Activated T-helper 2 cell treated with anti-CD3 and anti-CD28 coated beads, Interferon-gamma antibody, Interleukin-2, Interleukin-4, amounts not matched to agents 10 μg/mL and 5 μg/mL and 100 μg/mL, durations not matched to agents 14 hours and 24 hours and 36 hours (primary cell): ENCODE measurements at regions not wholly inside any gene's neighbourhood (a gene's known extent, or its start where the extent isn't known, plus 50 kb on each side); places are given as distances from the start of the nearest gene placed in this dataset.
"Not testable (repeated sequence)": the region's sequence is repeated elsewhere in the genome, so short reads cannot be mapped to it uniquely, and the experiment has no call there.

Source experiments
- DNase-seq: peaks from one replicate; pipeline ENCODE4 v3.0.0; 2021; ENCODE audit warnings: low spot score
- H3K27ac Mint-ChIP-seq: one replicate; pipeline ENCODE4 v1.8.0; 2021; ENCODE audit warnings: mixed read lengths
- H3K27me3 Mint-ChIP-seq: one replicate; pipeline ENCODE4 v1.8.0; 2021; ENCODE audit warnings: low read depth, mixed read lengths
- H3K36me3 Mint-ChIP-seq: one replicate; pipeline ENCODE4 v1.8.0; 2021; ENCODE audit warnings: low read depth, mixed read lengths
- H3K4me1 Mint-ChIP-seq: one replicate; pipeline ENCODE4 v1.8.0; 2021; ENCODE audit warnings: low read depth, mixed read lengths
- H3K4me3 Mint-ChIP-seq: one replicate; pipeline ENCODE4 v1.8.0; 2021; ENCODE audit warnings: low read depth, mild to moderate bottlenecking, moderate library complexity, mixed read lengths
- H3K9me3 Mint-ChIP-seq: one replicate; pipeline ENCODE4 v1.8.0; 2021; ENCODE audit warnings: mixed read lengths
- intact Hi-C: fragments of 100-400 bp; cut with micrococcal nuclease; formaldehyde crosslinking; loops from one replicate; pipeline ENCODE4 v1.15.1; 2023

DNA sequence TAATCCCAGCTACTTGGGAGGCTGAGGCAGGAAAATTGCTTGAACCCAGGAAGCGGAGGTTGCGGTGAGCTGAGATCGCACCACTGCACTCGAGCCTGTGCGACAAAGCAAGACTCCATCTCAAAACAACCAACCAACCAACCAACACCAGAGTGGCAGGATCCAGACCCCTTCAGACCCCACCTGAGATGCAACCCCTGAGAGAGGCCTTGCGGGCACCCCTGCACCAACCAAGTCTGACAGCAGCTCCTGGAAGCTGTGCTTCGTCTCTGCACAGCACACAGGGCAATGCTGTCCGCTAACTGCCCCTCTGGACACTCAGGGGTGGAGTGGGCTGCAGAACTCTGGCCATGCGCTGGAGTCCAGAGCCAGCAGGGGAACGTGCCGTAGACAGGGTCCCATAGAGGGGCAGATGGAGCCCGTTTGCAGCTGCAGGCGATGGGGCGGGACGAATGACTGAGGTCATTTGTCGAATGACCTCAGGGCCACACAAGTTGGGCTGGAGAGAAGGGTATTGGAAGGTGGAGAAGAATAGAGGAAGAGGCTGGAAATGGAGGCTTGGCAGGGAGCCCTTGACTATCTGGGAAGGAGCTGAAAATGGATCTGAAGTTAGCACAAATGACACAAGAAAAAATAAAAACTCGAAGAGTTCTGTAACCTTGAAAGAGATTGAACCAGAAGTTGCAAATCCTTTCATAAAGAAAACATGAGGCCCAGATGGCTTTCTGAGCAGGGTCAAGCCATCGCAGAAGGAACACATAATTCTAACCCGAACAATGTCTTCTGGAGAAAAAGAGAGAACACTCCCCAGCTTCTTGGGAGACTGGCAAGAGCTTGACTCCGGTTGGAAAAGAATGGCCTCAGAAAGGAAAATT is 199.7 kb downstream of the CTTN start:
- no peak for DNase-seq
- peaks cover 4% of the 10 kb centered on the region for H3K27me3 Mint-ChIP-seq
- H3K9me3 Mint-ChIP-seq = no peaks in the 10 kb centered on the region
- H3K4me3 Mint-ChIP-seq = no peak overlapping the region
- no peaks in the 10 kb centered on the region for H3K36me3 Mint-ChIP-seq
- no peaks in the 10 kb centered on the region for H3K4me1 Mint-ChIP-seq
- intact Hi-C loops = no loop called here
- no peak overlapping the region for H3K27ac Mint-ChIP-seq

DNA sequence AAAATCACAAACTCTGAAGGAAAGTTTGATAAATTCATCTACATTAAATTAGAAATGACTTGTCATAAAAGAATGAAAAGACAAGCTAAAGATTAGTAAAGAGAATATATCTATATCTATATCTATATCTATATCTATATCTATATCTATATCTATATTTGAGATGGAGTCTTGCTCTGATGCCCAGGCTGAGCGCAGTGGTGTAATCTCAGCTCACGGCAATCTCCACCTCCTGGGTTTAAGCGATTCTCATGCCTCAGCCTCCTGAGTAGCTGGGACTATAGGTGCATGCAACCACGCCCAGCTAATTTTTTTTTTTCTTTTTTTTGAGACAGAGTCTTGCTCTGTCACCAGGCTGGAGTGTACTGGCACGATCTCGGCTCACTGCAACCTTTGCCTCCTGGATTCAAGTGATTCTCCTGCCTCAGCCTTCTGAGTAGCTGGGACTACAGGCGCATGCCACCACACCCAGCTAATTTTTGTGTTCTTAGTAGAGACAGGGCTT is 202.6 kb downstream of the CTTN start:
- H3K36me3 Mint-ChIP-seq, H3K4me3 Mint-ChIP-seq, H3K27me3 Mint-ChIP-seq, H3K4me1 Mint-ChIP-seq, H3K9me3 Mint-ChIP-seq, intact Hi-C loops, H3K27ac Mint-ChIP-seq, DNase-seq: not testable (repeated sequence)

DNA sequence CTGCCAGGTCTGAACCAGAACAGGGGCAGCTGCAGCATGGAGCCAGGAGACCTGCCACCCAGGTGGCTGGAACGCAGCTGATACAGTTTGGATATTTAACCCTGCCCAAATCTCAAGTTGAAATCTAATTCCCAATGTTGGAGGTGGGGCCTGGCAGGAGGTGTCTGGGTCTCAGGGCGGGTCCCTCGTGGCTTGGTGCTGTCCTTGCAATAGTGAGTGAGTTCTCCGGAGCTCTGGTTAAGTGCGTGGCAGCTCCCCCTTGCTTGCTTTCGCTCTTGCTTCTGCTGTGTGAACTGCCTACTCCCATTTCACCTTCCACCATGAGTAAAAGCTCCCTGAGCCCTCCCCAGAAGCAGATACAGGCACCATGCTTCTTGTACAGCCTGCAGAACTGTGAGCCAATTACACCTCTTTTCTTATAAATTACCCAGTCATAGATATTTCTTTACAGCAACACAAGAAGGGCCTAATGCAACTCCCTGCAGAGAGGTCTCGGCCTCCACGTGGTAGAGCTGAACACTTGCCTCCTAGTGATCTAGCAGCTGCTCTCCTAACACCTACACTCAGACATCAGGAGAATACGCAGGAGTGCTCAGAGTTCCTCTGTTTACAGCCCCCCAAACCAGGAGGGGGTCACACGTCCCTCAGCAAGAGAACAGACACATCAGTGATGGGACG is 203.7 kb downstream of the CTTN start:
- Mint-ChIP-seq H3K4me1 (no peaks in the 10 kb centered on the region), H3K27me3 (peaks cover 4% of the 10 kb centered on the region), H3K4me3 (no peak overlapping the region), H3K27ac (no peak overlapping the region), H3K9me3 (no peaks in the 10 kb centered on the region), H3K36me3 (no peaks in the 10 kb centered on the region)
- intact Hi-C loops = no loop called here
- DNase-seq = no peak

DNA sequence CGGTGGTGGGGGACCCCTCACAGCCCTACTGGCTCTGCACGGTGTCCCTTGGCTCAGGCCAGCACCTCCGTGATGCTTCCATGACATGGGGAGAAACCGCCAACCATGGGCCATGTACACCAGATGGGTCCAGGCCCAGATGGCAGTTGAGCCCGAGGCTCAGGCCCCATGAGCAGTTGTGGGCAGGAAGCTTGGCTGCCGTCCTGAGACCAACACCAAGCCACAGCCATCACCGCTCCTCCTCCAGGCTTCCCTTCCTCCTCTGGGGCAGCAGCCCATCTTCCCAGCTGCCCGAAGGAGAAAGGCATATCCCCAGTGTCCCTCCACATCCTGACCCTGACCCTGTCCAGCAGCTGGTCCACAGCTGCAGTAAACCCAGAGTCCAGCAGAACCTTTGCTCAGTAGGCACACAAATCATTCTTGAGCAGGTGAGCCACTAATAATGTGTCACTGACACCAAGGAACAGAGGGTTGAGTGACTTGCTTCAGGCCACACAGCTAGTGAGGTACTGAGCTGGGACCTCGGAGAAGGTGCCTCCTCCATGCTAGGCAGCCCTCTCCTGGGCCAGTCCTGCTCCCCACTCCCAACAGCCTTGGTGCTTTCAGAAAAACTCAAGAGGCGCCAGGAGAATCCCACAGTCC is 204.9 kb downstream of the CTTN start:
- no peaks in the 10 kb centered on the region for H3K4me1 Mint-ChIP-seq
- no peaks in the 10 kb centered on the region for H3K36me3 Mint-ChIP-seq
- H3K4me3 Mint-ChIP-seq = no peak overlapping the region
- intact Hi-C loops = no loop called here
- H3K9me3 Mint-ChIP-seq = no peaks in the 10 kb centered on the region
- peaks cover 2% of the 10 kb centered on the region for H3K27me3 Mint-ChIP-seq
- no peak overlapping the region for H3K27ac Mint-ChIP-seq
- DNase-seq = no peak

DNA sequence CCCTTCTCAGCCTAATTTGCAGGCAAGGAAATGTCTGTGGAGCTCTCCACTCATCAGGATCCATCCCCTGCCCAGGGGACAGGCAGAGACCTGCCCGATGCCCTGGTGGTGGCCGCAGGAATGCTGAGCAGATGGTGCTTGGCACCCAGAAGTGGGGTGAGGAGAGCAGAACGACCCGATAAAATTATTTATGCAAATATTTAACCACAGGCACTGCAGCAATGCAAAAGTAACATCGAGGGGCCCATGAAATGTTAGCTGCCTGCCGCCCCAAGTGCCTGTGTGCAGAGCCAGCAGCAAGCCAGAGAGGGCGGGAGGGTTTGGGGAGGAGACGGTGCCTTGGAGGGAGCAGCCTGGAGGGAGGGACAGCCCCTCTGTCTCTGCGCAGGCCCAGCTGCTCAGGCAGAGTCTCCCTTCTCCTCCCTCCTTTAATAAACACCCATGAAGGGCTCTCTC is 205.5 kb downstream of the CTTN start:
- Mint-ChIP-seq H3K9me3 (no peaks in the 10 kb centered on the region), H3K4me3 (no peak overlapping the region), H3K36me3 (no peaks in the 10 kb centered on the region), H3K27me3 (peaks cover 2% of the 10 kb centered on the region), H3K4me1 (no peaks in the 10 kb centered on the region), H3K27ac (no peak overlapping the region)
- intact Hi-C loops = no loop called here
- DNase-seq = no peak

DNA sequence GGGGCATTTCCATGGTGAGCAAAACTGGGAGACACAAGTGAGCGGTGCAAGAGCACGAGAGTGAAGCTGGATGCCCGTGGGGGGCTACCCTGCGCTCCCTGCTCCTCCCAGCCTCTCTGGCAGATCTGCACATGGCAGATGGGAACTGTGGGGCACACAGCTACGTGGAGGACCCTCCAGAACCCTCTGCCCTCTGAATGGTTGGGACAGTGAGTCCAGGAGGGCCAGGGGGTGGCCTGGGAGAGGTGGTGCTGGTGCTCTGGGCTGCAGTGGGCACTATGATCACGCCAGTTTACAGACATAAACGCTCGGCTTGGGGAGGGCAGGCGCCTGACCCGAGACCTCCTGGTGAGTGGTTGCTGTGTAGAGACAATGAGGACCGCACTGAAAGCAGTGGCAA is 205.9 kb downstream of the CTTN start:
- H3K27ac Mint-ChIP-seq = no peak overlapping the region
- peaks cover 2% of the 10 kb centered on the region for H3K27me3 Mint-ChIP-seq
- no peak for DNase-seq
- H3K9me3 Mint-ChIP-seq = no peaks in the 10 kb centered on the region
- no peaks in the 10 kb centered on the region for H3K36me3 Mint-ChIP-seq
- no peak overlapping the region for H3K4me3 Mint-ChIP-seq
- intact Hi-C loops = no loop called here
- H3K4me1 Mint-ChIP-seq = no peaks in the 10 kb centered on the region

DNA sequence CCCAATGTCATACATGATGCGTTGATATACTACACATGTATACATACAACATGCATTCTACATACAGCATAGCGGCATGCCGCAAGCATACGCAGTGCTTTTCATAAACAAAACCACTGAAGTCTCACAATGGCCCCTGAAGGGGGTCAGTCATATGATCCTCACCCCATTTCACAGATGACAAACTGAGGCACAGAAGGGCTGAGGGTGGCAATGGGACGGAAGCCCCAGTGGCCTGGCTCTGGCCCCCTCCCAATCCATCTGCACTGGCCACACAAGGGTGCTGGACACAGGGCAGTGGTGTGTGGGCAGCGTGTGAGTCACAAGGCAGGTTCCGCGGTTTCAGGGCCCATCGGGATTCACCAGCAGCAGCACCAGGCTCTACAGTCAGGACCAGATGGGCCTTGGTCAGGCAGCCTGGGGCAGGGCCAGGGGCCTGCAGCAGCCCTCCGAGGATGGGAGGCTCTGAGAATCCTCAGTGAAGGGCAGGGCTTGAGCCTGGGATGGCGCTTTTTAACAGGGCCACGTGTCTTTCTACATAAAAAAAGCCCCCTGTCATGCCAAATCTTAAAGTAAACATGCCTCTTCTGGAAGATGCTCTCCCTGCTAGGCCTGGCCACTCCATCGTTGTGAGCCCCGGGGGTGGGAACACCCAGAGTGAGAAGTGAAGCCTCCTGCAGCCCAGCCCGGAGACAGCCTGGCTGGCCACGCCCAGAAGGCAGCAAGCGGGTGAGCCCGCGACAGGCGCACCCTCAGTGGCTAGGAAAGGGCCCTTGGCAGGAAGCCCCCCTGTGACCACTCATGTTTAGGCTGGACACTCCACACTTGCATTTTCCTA is 206.5 kb downstream of the CTTN start:
- Mint-ChIP-seq H3K27ac (no peak overlapping the region), H3K27me3 (peaks cover 2% of the 10 kb centered on the region), H3K4me3 (no peak overlapping the region), H3K9me3 (no peaks in the 10 kb centered on the region), H3K4me1 (no peaks in the 10 kb centered on the region), H3K36me3 (no peaks in the 10 kb centered on the region)
- intact Hi-C loops = no loop called here
- DNase-seq = no peak

DNA sequence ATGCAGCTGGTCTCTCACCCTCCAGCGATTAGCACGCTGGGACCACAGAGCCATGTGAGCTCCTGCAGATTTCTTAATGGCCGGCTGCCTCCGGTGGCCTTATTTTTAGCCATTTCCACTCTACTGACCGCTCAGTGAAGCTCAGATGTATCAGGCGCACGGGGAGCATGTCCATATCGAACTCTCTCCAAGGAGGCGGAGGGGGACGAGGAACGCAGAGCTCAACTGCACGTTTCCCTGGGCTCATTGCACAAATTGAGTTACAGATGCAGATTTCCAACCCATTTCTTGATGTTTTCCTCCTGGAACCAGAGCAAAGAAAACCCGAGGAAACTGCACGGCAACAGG is 207.1 kb downstream of the CTTN start:
- Mint-ChIP-seq H3K36me3 (no peaks in the 10 kb centered on the region), H3K9me3 (no peaks in the 10 kb centered on the region), H3K27me3 (peaks cover 2% of the 10 kb centered on the region), H3K4me1 (no peaks in the 10 kb centered on the region), H3K27ac (no peak overlapping the region), H3K4me3 (no peak overlapping the region)
- no peak for DNase-seq
- intact Hi-C loops = no loop called here

DNA sequence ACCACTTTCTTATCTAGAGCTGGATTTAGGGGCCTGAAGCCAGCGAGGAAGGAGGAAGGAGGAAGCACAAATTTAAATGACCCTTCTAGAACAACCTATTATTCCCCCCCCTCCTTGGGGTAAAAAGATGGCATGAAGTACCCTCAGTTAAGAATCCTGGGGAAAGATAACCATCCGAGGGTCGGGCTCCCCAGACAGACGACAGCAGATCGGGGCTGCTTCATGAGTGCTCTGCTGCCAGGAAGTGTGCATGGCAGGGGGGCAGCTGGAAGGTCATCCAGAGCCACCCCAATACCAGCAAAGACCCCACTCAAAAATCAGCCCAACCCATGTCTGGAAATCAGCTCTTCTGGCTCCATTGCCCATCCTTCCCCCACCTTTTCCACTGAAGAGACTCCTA is 207.5 kb downstream of the CTTN start:
- H3K9me3 Mint-ChIP-seq = no peaks in the 10 kb centered on the region
- intact Hi-C loops = no loop called here

DNA sequence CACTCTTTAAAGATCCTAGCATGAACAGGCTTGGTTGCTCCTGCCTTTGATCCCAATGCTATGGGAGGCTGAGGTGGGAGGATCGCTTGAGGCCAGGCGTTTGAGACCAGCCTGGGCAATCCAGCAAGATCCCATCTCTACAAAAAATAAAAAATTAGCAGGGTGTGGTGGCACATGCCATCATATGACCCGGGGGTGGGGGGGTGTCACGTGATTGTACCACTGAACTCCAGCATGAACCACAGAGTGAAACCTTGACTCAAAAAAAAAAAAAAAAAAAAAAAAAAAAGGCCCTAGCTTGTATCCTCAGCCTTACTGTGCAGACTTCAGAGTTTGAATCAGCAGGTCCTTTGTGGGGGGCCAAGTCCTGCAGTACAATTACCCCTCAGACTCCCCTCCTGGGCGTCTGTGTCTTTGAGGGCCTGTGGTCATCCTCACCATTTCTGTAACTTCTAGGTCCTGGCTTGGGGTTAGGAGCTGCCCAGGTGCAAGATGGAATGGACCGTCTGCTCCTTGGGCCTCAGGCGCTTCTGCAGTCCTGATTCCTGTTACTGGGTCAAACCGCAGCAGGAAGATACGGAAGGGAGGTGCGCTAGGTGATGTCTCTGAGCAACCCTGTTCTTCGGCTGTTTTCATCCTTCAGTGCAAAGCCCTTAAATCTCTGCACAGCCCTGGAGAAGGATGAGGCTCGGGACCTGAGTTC is 208.1 kb downstream of the CTTN start:
- Mint-ChIP-seq H3K9me3 (no peaks in the 10 kb centered on the region), H3K4me1 (no peaks in the 10 kb centered on the region), H3K36me3 (no peaks in the 10 kb centered on the region), H3K27me3 (peaks cover 3% of the 10 kb centered on the region), H3K4me3 (no peak overlapping the region), H3K27ac (no peak overlapping the region)
- intact Hi-C loops = no loop called here
- no peak for DNase-seq

More for the DNA sequence above, 207.5 kb downstream of the CTTN start:
- no peaks in the 10 kb centered on the region for H3K36me3 Mint-ChIP-seq
- H3K4me3 Mint-ChIP-seq = no peak overlapping the region
- peaks cover 2% of the 10 kb centered on the region for H3K27me3 Mint-ChIP-seq
- H3K4me1 Mint-ChIP-seq = no peaks in the 10 kb centered on the region
- H3K27ac Mint-ChIP-seq = no peak overlapping the region
- no peak for DNase-seq

DNA sequence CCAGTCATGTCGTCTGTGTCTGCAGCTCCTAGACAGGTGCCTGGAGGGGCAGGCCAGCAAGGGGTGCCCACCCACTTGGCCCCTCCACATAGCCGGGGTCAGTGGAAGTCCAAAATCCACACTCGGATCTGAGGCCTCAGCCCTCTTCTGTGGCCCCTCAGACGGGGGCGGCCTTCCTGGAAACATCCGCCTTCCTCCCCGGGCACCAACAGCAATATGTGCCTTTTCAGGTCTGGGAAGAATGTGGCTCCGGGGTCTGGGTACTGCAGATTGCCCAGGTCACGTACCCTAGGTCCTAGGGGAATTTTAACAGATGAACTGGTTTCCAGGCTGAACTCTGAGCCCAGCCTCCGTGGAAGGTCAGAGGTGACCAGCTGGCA is 208.6 kb downstream of the CTTN start:
- Mint-ChIP-seq H3K4me3 (no peak overlapping the region), H3K36me3 (no peaks in the 10 kb centered on the region)
- no peak for DNase-seq

DNA sequence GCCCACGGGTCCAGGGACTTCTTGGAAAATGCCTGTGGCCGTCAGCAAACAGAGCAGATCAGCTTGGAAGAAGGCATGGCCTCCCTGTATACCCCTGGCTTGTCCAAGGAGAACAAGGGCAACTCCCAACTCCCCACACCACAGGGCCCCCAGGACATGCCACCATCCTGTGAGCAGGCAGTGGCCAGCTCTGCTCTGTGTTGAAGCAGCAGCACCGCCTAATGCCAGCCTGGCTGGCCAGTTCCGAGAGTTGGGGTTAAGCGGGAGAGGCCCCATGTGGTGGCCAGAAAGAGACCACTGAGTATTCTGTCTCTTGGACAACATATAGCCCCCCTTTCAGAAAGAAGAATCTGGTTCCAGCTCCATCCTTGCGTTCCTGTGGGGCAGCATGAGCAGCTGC is 209.2 kb downstream of the CTTN start:
- Mint-ChIP-seq H3K9me3 (no peaks in the 10 kb centered on the region), H3K4me3 (no peak overlapping the region), H3K27me3 (peaks cover 2% of the 10 kb centered on the region), H3K27ac (no peak overlapping the region), H3K4me1 (no peaks in the 10 kb centered on the region), H3K36me3 (no peaks in the 10 kb centered on the region)
- intact Hi-C loops = no loop called here
- no peak for DNase-seq

More for the DNA sequence above, 208.6 kb downstream of the CTTN start:
- Mint-ChIP-seq H3K27me3 (peaks cover 2% of the 10 kb centered on the region), H3K27ac (no peak overlapping the region), H3K9me3 (no peaks in the 10 kb centered on the region), H3K4me1 (no peaks in the 10 kb centered on the region)
- intact Hi-C loops = no loop called here
